GM18519 (cell line): ENCODE measurements at regions not wholly inside any gene's neighbourhood (a gene's known extent, or its start where the extent isn't known, plus 50 kb on each side); places are given as distances from the start of the nearest gene placed in this dataset.

Experiments used
- ATAC-seq: cut with Tn5 transposase; IDR thresholded peaks from one replicate; pipeline ENCODE4 v1.9.1; 2021; ENCODE audit warnings: mild to moderate bottlenecking, moderate library complexity; ENCODE audit not compliant: unreplicated experiment, low FRiP score

DNA sequence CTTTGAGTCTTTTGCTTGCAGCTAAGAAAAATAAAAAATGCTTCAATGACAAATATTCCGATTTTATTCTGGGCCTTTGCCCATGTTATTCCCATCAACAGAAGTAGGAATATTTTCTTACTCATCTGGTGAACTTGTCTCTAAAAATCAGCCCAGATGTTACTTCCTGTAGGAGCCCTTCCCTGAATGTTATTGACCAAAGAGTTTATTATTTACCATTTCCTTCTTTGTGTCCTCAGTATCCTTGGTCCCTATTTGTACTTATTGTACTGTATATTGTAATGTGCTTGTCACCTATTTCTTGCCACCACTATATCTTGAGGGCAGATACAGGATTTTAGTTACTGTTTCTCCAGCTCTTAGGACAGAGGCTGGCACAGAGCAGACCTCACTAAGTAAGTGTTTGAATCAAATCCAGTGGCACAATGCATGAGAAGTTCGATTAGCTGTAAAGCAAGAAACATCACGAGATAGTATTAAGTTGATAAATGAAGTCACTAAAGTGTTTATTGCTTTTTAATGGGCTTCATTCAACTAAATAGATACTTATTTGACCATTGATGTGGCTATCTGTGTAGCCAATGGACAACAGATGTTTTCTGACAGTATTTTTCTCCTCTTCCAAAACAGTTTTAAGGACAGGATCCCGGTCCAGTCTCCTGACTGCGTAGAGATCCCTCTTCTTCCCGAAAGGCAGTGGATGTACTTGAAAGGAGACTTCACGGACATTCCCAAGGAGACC, 109.1 kb downstream of the DDX1 start:
- ATAC-seq = no peak

GRCh38 chr2:15701341-15701907, 109.8 kb downstream of the DDX1 start:
- no peak for ATAC-seq

DNA sequence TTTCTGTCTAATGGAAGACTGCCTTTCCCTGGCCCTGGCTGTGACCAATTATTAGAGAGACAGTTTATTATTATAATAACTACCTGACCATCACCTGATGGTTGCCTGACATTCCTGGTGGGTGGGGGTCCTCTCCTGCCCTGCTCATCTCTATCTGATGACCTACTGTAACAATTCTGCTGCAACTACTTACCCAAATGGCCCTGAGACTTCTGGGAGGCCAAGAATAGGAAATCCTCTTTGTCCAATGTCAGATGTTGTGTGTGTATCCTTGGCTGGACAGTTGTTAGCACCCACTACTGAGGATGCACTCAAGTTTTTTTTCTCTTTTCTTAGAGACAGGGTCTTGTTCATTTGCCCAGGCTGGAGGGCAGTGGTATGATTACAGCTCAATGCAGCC, 110.3 kb downstream of the DDX1 start:
- ATAC-seq = no peak

DNA sequence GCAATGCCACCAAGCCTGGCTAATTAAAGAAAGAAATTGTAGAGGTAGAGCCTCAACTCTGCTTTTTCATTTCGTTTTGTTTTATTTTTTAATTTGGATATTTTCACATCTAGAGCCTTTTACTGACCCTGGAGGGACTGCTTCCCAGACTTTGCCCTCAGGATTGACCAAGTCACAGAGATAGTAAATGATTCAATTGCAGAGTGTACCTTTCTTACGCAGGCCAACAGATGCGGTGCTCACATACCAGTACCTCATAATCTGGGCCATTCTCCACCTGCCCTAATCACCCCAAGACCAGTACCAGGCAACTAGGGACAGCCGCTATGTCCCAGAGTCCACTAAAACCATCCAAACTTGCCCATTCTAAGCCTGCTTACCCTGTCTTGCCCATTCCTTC, 110.8 kb downstream of the DDX1 start:
- no peak for ATAC-seq

GRCh38 chr2:15703365-15703869, 111.7 kb downstream of the DDX1 start:
- no peak for ATAC-seq

DNA sequence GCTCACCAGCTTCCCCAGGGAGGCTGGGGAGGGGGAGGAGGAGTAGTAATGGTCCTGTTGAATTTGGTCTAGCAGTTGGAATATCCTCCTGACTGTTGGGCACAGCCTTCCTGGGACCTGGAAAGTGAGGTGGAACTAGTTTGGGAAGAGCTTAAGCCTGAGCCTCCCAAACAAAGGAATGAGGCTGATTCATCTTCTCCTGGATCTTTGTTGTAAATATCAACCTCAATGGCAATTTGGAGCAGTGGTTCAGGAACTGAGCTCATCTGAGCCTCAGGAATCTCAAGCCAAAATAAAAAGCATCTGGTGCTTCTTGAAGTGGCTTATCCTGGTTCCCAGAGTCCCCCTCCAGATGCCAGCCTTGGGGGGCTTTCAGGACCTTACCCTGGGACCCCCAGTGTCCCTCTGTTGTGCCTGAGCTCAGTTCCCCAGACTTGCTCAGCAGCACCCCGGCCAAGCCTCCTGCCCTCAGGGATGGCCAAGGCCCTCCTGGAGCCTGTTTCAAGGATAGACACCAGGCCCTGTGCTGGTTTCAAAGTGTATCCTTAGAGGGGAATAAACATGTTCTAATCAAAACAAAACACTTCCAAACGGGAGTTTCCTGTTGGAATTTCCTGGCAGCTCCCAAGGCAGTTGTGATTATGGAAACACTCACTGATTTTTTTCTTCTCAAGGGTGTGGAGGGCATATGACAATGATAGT, 112.6 kb downstream of the DDX1 start:
- no peak for ATAC-seq

DNA sequence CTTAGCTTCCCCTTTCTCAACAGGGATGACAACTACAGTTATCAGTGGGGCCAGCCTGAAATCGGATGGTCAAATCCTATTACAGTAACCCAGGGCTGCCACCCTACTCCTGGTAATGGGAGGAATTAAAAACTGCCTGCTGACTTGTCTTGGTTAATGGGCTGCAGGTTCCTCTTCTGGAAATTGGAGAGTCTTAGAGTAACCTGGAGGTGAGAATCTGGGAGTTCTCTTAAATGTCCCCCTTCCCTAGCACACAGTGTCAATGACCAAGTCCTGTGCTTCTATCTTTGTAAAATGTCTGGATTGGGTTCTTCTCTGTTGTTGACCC, 113.1 kb downstream of the DDX1 start:
- ATAC-seq = no peak

DNA sequence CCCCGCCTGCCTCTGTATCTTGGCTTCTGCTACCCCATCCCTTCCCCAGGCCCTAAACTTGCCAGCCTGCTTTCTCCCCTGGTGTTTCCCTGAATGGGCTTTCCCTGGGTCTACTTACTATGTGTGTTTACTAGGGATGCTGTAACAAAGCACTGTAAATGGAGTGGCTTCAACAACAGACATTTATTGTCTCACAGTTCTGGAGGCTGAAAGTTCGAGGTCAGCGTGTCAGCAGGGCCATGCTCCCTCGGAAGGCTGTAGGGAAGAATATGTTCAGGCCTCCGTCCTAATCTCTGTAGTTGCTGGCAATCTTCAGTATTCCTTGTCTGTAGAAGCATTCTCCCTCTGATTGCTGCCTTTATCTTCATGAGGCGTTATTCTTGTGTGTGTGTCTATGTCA, 113.6 kb downstream of the DDX1 start:
- no peak for ATAC-seq

DNA sequence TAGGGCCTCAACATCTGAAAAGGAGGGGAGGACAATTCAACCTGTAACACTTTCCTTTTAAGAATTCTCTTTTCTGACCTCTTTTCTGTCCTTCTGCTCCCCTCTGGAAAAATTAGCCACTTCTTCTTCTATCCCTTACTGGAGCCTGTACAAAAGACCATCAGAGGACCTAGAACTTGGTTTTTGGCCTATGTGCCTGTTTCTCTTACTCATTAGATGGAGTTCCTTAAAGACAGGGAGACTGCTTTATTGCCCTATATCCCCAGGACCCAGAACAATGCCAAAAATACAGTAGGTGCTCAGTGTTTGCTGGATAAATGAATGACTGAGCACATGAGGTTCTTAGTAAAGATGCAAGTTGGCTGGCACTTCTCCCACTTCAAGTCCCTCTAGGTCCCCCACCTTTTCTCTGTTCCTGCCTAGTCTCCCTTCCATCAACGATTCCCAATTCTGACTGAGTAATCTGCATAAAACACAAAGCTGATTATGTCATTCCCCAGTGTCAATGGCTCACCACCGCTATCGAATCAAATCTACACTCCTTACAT, 114.2 kb downstream of the DDX1 start:
- ATAC-seq = no peak

DNA sequence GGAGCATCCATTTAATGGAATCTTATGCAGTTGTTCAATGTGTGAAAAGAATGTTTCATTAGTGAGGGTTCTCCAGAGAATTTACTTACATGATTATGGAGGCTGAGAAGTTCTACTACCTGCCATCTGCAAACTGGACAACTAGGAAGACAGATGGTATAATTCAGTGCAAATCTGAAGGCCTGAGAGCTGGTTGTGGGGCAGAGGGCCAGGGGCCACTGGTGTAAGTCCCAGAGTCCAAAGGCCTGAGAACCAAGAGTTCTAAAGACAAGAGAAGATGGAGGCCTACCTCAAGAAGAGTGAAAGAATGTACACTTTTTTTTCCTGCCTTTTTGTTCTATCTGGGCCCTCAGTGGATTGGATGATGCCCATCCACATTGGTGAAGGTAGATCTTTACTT, 114.8 kb downstream of the DDX1 start:
- ATAC-seq = no peak

DNA sequence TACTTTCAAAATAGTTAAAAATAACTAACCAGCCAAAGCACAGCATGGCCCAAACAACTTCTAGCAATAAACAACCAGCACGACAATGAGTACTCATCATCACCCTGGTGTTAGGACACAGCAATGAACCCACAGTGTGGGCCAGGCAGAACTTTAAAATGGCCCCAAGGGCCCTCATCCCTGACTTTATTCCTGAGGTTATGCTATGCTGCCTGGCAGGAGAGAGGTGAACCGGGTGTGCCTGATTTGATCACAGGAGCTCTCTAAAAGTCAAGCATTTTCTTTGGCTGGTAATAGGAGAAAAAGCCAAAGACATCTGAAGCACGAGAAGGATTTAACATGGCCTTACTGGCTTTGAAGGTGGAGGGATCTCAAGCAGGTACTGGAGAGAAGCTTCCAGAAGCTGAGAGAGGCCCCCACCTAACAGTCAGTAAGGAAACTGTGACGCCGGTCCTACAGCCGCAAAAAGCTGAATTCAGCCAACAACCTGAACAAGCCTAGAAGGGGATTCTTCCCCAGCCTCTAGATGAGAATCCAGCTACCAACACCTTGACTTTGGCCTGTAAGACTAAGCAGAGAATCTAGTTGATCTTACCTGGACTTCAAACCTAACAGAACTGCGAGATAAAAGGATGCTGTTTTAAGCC, 115.4 kb downstream of the DDX1 start:
- no peak for ATAC-seq

DNA sequence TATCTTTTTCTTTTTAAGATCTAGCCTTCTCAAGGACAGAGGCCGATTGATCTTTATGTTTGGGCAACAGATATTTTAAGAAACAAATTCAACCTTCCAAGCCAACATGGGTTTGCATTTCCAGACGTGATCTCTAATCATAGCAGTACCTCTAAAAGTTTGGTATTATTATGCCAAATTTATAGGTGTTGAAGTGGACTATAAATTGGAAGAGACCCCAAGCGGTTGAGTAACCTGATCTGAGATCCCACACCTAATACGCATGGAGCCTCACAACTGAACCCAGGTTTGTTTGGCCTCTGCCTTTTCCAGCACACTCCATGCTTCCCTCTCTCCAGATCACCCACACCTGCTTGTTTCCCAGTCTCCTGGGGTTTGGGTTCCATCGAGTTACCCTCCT, 116.5 kb downstream of the DDX1 start:
- no peak for ATAC-seq

DNA sequence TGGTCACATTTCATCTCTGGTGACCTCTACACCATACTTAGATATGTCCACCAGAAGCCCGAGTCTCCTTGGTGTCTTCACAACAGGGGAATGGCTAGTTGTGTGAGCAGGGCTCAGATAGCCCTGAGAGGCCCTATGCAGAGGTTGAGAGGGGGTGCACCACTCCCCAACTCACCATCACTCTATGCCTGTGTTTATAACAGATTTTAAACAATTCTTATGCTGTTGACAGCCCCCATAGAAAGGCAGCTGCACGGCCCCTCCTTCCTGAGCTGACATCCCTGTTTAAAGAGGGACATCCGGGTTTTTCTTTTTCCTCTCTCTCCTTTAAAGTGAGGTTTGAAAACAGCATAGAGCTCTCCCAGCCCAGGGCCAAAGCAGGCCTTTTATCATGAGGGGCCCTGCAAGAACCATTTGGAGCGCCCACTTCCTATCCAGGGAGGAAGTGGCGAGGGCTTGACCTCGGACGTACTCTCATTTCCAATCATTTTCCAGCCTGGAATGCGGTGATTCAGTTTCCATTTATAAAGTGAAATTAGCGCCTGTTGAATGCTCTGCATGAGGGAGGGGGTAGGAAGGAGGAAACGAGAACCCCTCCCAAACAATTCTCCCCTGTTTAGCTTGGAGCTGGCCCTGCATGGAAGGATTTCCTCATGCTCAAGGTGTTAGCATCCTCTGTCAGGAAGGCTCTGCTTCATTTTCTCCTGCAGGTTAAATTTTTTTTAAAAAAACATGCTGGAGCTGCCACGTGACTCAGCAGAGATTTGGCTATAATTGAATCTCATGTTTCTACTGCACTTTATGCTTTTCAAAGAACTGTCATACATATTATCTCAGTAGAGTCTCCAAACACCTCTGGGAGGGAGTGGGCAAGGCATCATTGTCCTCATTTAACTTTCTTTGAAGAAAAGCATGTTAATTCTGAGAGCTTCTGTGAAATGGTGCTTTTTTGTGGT, 117.5 kb downstream of the DDX1 start:
- no peak for ATAC-seq

DNA sequence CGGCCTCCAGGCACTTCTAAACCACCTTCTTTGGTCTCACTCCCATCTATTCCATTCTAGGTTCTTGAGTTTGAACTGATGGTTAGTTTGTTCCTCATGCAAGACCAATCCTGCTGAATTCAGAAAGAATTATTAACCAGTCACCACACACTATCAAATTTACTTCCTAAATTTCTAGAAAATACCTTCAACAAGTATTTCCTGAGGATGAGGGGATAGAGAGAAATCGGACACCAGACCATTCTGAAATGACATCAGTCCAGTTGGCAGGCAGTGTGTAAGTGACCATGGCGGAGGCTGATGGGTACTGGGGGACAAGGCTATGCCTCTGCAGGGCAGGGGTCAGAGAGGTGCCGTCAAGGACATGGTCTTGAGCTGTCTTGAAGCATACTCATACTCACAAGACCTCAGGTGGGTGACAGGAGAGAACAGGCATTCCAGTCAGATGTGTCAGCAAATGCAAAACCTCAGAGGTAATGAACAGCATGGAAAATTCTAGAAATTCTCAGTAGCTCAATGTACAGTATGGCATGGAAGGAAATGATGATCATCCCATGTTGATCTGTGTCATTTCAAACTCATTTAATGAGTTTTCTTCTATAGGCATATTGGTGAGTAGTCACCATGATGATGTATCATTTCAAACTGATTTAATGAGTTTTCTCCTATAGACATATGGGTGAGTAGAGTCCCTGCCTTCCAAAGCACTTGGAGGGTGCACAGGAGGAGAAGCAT, 119.6 kb downstream of the DDX1 start:
- no peak for ATAC-seq

GRCh38 chr2:15712551-15713342, 121.1 kb downstream of the DDX1 start:
- no peak for ATAC-seq

DNA sequence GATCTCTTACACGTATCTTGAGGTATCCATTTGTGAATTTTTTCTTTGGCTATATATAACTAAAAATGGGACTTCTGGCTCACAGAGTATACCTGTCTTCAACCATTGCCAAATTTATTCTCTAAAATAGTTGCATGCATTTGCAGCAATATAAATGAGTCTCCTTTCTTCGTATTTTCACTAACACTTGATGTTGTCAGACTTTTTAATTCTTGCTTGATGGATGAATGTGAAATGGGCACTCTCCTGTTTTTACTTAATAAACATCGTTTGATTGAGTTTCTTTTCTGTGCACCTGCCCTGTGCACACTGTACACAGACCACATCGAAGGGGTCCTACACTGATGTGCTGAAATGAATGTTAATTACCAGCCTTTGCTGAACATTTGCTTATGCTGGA, 121.8 kb downstream of the DDX1 start:
- no peak for ATAC-seq

GRCh38 chr2:15714002-15714401, 122.3 kb downstream of the DDX1 start:
- ATAC-seq = no peak

GRCh38 chr2:15714609-15715008, 122.9 kb downstream of the DDX1 start:
- no peak for ATAC-seq

- no peak for ATAC-seq
These were observed 123.9 kb downstream of the DDX1 start for GRCh38 chr2:15715596-15715995.
